ENCODE measurements at regions not wholly inside any gene's neighbourhood (a gene's known extent, or its start where the extent isn't known, plus 50 kb on each side); places are given as distances from the start of the nearest gene placed in this dataset.
"Not testable (repeated sequence)": the region's sequence is repeated elsewhere in the genome, so short reads cannot be mapped to it uniquely, and the experiment has no call there.

GRCh38 chr7:153998896-153999295 lies 53.3 kb upstream of the DPP6 start:
- H3K27ac Mint-ChIP-seq; ATAC-seq; CTCF ChIA-PET; H3K36me3 Mint-ChIP-seq; H3K4me1 Mint-ChIP-seq; H3K4me3 Mint-ChIP-seq; H3K27me3 Mint-ChIP-seq; H3K9me3 Mint-ChIP-seq (ENCODE audit: low read depth); DNase-seq: not testable (repeated sequence)

Data from activated CD8-positive, alpha-beta memory T cell treated with anti-CD3 and anti-CD28 coated beads, Interleukin-2, amount 10 ng/mL, durations not matched to agents 7 days and 5 days (primary cell).